GM10248 (cell line): ENCODE measurements at regions not wholly inside any gene's neighbourhood (a gene's known extent, or its start where the extent isn't known, plus 50 kb on each side); places are given as distances from the start of the nearest gene placed in this dataset.

Experiments
- CTCF ChIA-PET: fragments of 300-600 bp; sonication (Branson Sonifier 250); formaldehyde crosslinking; extraction: SDS; loops from one replicate; lab custom pipeline; 2021; ENCODE audit warnings: antibody characterized with exemption; lab: Yijun Ruan, JAX
- POLR2A ChIA-PET: fragments of 350-650 bp; sonication (Branson Sonifier 250); formaldehyde crosslinking; extraction: SDS; loops from one replicate; lab custom pipeline; 2020; ENCODE audit warnings: antibody characterized with exemption; lab: Yijun Ruan, JAX
- DNase-seq: peaks from one replicate; pipeline ENCODE4 v3.0.0; 2012; ENCODE audit errors: extremely low spot score
- CTCF ChIP-seq: IDR thresholded peaks from 2 replicates; pipeline ENCODE4 v1.5.1; 2012; ENCODE audit warnings: mild to moderate bottlenecking, low read depth; ENCODE audit errors: extremely low read depth, missing control alignments, control extremely low read depth

GRCh38 chr4:155085843-155086530, 122.4 kb upstream of the NPY2R start:
- no peak for DNase-seq
- POLR2A ChIA-PET = no interaction called here
- CTCF ChIA-PET = interaction anchor here (0.9 to 1.3 kb wide), 2 partner anchors 20 to 21 kb away, joined by 3 read pairs; no protein-coding TSS in a partner anchor
- TF ChIP-seq CTCF = no peak

- no peak for TF ChIP-seq CTCF
- ChIA-PET POLR2A (no interaction called here), CTCF (no interaction called here)
- no peak for DNase-seq
Measured at GRCh38 chr4:155094201-155094820, 114.1 kb upstream of the NPY2R start.

GRCh38 chr4:155099231-155099630, 109.2 kb upstream of the NPY2R start:
- ChIA-PET CTCF (no interaction called here), POLR2A (no interaction called here)
- no peak for DNase-seq
- TF ChIP-seq CTCF = no peak

- no peak for DNase-seq
- ChIA-PET POLR2A (no interaction called here), CTCF (interaction anchor here (1.1 to 1.3 kb wide), 3 partner anchors 10 to 21 kb away, joined by 3 read pairs; no protein-coding TSS in a partner anchor)
- no peak for TF ChIP-seq CTCF
Measured at GRCh38 chr4:155106629-155107028, 101.8 kb upstream of the NPY2R start.

GRCh38 chr4:155107059-155107458, 101.4 kb upstream of the NPY2R start:
- no peak for DNase-seq
- ChIA-PET CTCF (interaction anchor here (1.1 to 1.3 kb wide), 3 partner anchors 9 to 22 kb away, joined by 3 read pairs; no protein-coding TSS in a partner anchor), POLR2A (no interaction called here)
- TF ChIP-seq CTCF = no peak

- ChIA-PET CTCF (interaction anchor here (1.6 kb wide), 1 partner anchor 15 kb away, joined by 3 read pairs; no protein-coding TSS in a partner anchor), POLR2A (no interaction called here)
- no peak for TF ChIP-seq CTCF
- no peak for DNase-seq
Measured at GRCh38 chr4:155114790-155115189, 93.6 kb upstream of the NPY2R start.
